ENCODE measurements at regions not wholly inside any gene's neighbourhood (a gene's known extent, or its start where the extent isn't known, plus 50 kb on each side); places are given as distances from the start of the nearest gene placed in this dataset.
"Not testable (repeated sequence)": the region's sequence is repeated elsewhere in the genome, so short reads cannot be mapped to it uniquely, and the experiment has no call there.

DNA sequence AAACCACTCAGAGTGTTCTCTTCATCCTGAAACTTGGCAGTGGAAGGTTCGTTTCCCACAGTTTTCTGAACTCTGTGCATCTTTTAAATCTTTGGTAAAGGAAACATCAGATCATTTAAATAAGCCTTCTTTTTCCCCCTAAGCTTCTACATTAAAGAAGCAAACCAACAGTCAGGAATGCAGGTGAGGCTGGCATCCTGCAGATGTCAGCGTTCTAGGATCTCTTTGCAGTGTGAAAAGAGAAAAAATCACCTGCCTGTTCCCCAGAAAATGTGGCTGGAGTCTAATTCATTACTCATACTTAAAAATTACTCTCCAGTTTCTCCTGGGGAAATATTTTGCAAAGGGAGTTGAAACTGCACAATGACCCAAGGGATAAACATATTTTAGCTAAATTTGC, 64.5 kb upstream of the ZCCHC2 start:
- no peak overlapping the region for H3K27ac Mint-ChIP-seq
- H3K9me3 Mint-ChIP-seq (ENCODE audit: low read depth), result no peaks in the 10 kb centered on the region
- DNase-seq, result no peak
- H3K4me3 Mint-ChIP-seq, result no peak overlapping the region
- peaks cover 21% of the 10 kb centered on the region for H3K27me3 Mint-ChIP-seq
- H3K4me1 Mint-ChIP-seq, result peaks cover 7% of the 10 kb centered on the region
- CTCF ChIA-PET, result interaction anchor here (0.6 kb wide), 1 partner anchor 95 kb away, joined by 3 read pairs; no protein-coding TSS in a partner anchor
- peaks cover 3% of the 10 kb centered on the region for H3K36me3 Mint-ChIP-seq
- no peak for ATAC-seq

DNA sequence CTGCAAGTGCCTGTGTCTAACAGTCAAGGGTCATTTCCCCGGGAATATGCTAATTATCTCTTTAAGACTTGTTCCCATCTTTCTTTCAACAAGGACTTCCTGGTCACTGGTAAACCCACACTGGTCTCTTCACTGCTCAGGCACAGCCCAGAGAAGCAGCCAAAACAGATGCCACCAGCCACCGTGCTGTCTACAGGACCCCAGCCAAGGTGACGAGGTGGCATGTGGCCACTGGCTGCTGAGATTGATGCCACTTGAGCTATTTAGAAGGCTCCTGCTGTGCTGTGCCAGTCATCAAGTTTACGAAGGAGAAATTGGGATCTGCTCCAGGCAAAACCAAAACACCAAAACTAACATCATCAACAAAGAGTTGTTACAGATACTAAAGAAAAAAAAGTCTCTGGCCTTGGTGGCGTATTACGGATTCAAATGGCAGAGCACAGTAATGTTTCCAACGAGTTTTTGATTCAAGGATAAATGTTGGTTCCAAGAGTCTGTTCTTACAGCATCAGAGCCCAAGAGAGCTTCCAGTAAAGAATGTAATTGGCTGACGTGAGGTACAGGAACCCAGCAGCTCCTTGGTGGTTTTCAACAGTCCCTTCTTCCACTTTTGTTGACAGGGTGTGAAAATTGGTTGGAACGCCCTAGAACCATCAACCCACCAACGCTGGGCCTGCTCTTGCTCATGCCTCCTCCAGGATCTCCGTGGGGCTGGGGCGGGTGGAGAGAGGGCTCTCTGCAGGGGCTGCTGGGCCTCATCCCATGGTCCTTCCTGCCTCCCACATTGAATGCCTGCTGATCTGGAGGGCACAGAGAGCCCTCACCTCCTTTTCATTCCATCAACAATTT, 63.7 kb upstream of the ZCCHC2 start:
- CTCF ChIA-PET, result no interaction called here
- no peak for DNase-seq
- peaks cover 1% of the 10 kb centered on the region for H3K4me1 Mint-ChIP-seq
- peaks cover 2% of the 10 kb centered on the region for H3K9me3 Mint-ChIP-seq (ENCODE audit: low read depth)
- no peak for ATAC-seq
- peaks cover 4% of the 10 kb centered on the region for H3K36me3 Mint-ChIP-seq
- no peak overlapping the region for H3K27ac Mint-ChIP-seq
- peaks cover 24% of the 10 kb centered on the region for H3K27me3 Mint-ChIP-seq
- no peak overlapping the region for H3K4me3 Mint-ChIP-seq

DNA sequence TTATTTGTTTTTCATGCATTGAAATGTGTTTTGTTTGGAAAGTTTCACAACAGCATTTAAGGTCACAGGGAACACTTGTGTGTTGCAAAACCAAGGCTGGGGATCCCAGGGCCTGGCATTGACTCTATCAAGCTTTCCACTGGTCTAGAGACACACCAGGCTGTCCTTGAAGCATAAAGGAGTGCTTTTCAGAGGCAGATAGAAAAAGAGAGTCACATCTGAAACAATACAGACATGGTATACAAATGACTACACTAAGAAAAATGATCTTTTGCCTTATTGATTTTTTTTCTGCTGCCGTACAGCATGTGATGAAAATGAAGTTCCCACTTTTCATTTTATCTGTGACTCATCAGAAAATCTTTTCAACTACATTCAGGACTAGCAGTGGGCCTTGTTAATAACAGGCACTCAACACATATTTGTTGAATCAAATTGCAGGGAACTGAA, 61.9 kb upstream of the ZCCHC2 start:
- no peak for ATAC-seq
- H3K4me3 Mint-ChIP-seq, result no peak overlapping the region
- peaks cover 3% of the 10 kb centered on the region for H3K36me3 Mint-ChIP-seq
- no peak overlapping the region for H3K27ac Mint-ChIP-seq
- DNase-seq, result no peak
- H3K27me3 Mint-ChIP-seq, result peaks cover 13% of the 10 kb centered on the region
- CTCF ChIA-PET, result no interaction called here
- H3K4me1 Mint-ChIP-seq, result no peaks in the 10 kb centered on the region
- peaks cover 5% of the 10 kb centered on the region for H3K9me3 Mint-ChIP-seq (ENCODE audit: low read depth)

DNA sequence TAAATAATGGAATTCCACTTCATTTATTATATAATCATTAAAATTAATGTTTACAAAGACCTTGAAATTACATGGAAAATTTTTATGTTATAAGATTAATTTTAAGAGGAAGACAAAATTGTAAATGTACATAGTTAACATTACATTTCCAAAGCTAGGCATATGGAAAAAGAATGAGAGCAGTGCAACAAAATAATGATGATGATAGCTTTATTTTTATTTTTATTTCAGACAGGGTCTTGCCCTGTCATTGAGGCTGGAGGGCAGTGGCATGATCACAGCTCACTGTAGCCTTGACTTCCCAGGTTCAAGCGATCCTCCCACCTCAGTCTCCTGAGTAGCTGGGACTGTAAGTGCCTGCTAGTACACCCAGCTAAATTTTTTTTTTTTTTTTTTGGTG, 61.2 kb upstream of the ZCCHC2 start:
- no peaks in the 10 kb centered on the region for H3K4me1 Mint-ChIP-seq
- H3K27ac Mint-ChIP-seq, result no peak overlapping the region
- no peak for ATAC-seq
- H3K27me3 Mint-ChIP-seq, result peaks cover 13% of the 10 kb centered on the region
- no peak for DNase-seq
- H3K4me3 Mint-ChIP-seq, result no peak overlapping the region
- H3K36me3 Mint-ChIP-seq, result peaks cover 3% of the 10 kb centered on the region
- CTCF ChIA-PET, result interaction anchor here (0.6 kb wide), 1 partner anchor 806 kb away, joined by 3 read pairs; no protein-coding TSS in a partner anchor
- H3K9me3 Mint-ChIP-seq (ENCODE audit: low read depth), result peaks cover 5% of the 10 kb centered on the region

DNA sequence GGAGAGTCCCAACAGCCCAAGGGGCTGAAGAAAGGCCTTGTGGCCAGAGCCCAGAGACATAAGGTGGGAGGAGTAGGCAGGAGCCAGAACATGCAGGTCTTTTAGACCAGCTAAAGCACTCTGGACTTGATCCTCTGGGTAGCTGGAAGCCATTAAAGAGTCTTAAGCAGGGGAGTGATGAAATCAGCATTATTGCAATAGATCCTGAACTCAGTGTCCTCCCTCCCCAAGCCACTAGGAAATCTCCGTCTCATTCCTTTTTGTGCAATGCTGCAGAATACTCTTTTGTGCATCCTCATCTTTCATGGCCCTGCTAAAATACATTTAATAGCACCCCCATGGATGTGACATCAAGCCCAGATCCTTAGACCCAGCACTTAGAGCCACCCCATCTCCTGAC, 58.6 kb upstream of the ZCCHC2 start:
- Mint-ChIP-seq H3K4me1 (no peaks in the 10 kb centered on the region), H3K36me3 (peaks cover 9% of the 10 kb centered on the region), H3K27ac (no peak overlapping the region), H3K9me3 (ENCODE audit: low read depth) (peaks cover 5% of the 10 kb centered on the region), H3K27me3 (peaks cover 22% of the 10 kb centered on the region), H3K4me3 (no peak overlapping the region)
- no peak for DNase-seq
- CTCF ChIA-PET, result interaction anchor here (0.6 kb wide), 1 partner anchor 57 kb away, joined by 3 read pairs; no protein-coding TSS in a partner anchor
- ATAC-seq, result no peak

DNA sequence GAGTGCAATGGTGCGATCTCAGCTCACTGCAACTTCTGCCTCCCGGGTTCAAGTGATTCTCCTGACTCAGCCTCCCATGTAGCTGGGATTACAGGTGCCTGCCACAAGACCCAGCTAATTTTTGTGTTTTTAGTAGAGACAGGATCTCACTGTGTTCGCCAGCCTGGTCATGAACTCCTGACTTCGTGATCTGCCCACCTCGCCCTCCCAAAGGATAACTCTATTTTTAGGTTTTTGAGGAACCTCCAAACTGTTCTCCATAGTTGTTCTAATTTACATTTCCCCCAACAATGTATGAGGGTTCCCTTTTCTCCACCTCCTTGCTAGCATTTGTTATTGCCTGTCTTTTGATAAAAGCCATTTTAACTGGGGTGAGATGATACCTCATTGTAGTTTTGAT, 53.7 kb upstream of the ZCCHC2 start:
- H3K4me3 Mint-ChIP-seq, DNase-seq, H3K4me1 Mint-ChIP-seq, CTCF ChIA-PET, ATAC-seq, H3K27ac Mint-ChIP-seq: not testable (repeated sequence)
- Mint-ChIP-seq H3K27me3 (peaks cover 61% of the 10 kb centered on the region), H3K9me3 (ENCODE audit: low read depth) (peaks cover 19% of the 10 kb centered on the region), H3K36me3 (peaks cover 14% of the 10 kb centered on the region)
